Nucleus accumbens (tissue), 56 donors: ENCODE measurements at regions not wholly inside any gene's neighbourhood (a gene's known extent, or its start where the extent isn't known, plus 50 kb on each side); places are given as distances from the start of the nearest gene placed in this dataset.

ENCODE experiments used
- DNase-seq, 56 donors: peaks; one replicate each; lab custom pipeline; 2025; lab: John Stamatoyannopoulos, UW

GRCh38 chr4:180682776-180683175 is 1560.4 kb upstream of the TENM3 start:
- DNase-seq = no peak

- DNase-seq = no peak
These were observed 1560.0 kb upstream of the TENM3 start for GRCh38 chr4:180683186-180683585.

GRCh38 chr4:180688480-180688879 is 1554.7 kb upstream of the TENM3 start:
- DNase-seq = no peak

- no peak for DNase-seq
These were observed 1548.3 kb upstream of the TENM3 start for GRCh38 chr4:180694875-180695274.

- DNase-seq = no peak
These were observed 1547.4 kb upstream of the TENM3 start for GRCh38 chr4:180695851-180696250.

- DNase-seq = no peak
These were observed 1546.6 kb upstream of the TENM3 start for GRCh38 chr4:180696460-180697092.

- no peak for DNase-seq
These were observed 1544.5 kb upstream of the TENM3 start for GRCh38 chr4:180698550-180699195.

GRCh38 chr4:180706766-180707165 is 1536.4 kb upstream of the TENM3 start:
- no peak for DNase-seq

- DNase-seq = no peak
These were observed 1532.4 kb upstream of the TENM3 start for GRCh38 chr4:180710628-180711337.

GRCh38 chr4:180717451-180718033 is 1525.7 kb upstream of the TENM3 start:
- DNase-seq = no peak

GRCh38 chr4:180721356-180721755 is 1521.8 kb upstream of the TENM3 start:
- DNase-seq = no peak

GRCh38 chr4:180726611-180727010 is 1516.6 kb upstream of the TENM3 start:
- DNase-seq = no peak

GRCh38 chr4:180727478-180727877 is 1515.7 kb upstream of the TENM3 start:
- no peak for DNase-seq

- DNase-seq = no peak
These were observed 1508.3 kb upstream of the TENM3 start for GRCh38 chr4:180734753-180735432.

GRCh38 chr4:180741703-180742102 is 1501.5 kb upstream of the TENM3 start:
- no peak for DNase-seq

- DNase-seq = no peak
These were observed 1498.2 kb upstream of the TENM3 start for GRCh38 chr4:180745019-180745418.

- DNase-seq = no peak
These were observed 1492.2 kb upstream of the TENM3 start for GRCh38 chr4:180751009-180751408.

GRCh38 chr4:180757927-180758326 is 1485.3 kb upstream of the TENM3 start:
- DNase-seq = no peak

GRCh38 chr4:180766045-180766444 is 1477.2 kb upstream of the TENM3 start:
- no peak for DNase-seq

- DNase-seq = no peak
These were observed 1476.1 kb upstream of the TENM3 start for GRCh38 chr4:180766944-180767729.
